DND-41 (cell line): ENCODE measurements at regions not wholly inside any gene's neighbourhood (a gene's known extent, or its start where the extent isn't known, plus 50 kb on each side); places are given as distances from the start of the nearest gene placed in this dataset.

Experiments used
- ATAC-seq: fragments of 200-7000 bp; cut with Tn5 transposase; 3 replicates; pipeline ENCODE4 v1.9.1; 2021; ENCODE audit warnings: low read depth; ENCODE audit not compliant: insufficient read depth
- DNase-seq: peaks from one replicate; pipeline ENCODE4 v3.0.0-alpha.2; 2020
- H2AFZ ChIP-seq: 2 replicates; pipeline ENCODE4 v1.6.0; 2012; ENCODE audit warnings: low read depth, low read length
- H3K27ac ChIP-seq: 2 replicates; pipeline ENCODE4 v1.5.1; 2012; ENCODE audit warnings: low read length, inconsistent platforms
- H3K27me3 ChIP-seq: fragments of 200-600 bp; sonication (generic); 2 replicates; pipeline ENCODE4 v1.6.0; 2012; ENCODE audit warnings: low read length, mild to moderate bottlenecking, inconsistent platforms; ENCODE audit not compliant: insufficient read depth, poor library complexity
- H3K36me3 ChIP-seq: 2 replicates; pipeline ENCODE4 v1.5.1; 2012; ENCODE audit warnings: low read length, inconsistent platforms; ENCODE audit not compliant: insufficient read depth
- H3K4me1 ChIP-seq: 2 replicates; pipeline ENCODE4 v1.5.1; 2012; ENCODE audit warnings: mild to moderate bottlenecking, low read length; ENCODE audit not compliant: insufficient read depth
- H3K4me2 ChIP-seq: 2 replicates; pipeline ENCODE4 v1.6.0; 2012; ENCODE audit warnings: mild to moderate bottlenecking, moderate library complexity, low read length, inconsistent platforms; ENCODE audit not compliant: insufficient read depth
- H3K4me3 ChIP-seq, 2 experiments: fragments of 200-600 bp in 1 of 2; shearing (Covaris generic) in 1 of 2; 2 replicates each; pipeline ENCODE4 v1.5.1; 2012 to 2016; ENCODE audit warnings: inconsistent platforms in 2 of 2, low read length in 2 of 2, mild to moderate bottlenecking in 2 of 2, low read depth in 1 of 2, moderate library complexity in 1 of 2
- H3K79me2 ChIP-seq: 2 replicates; pipeline ENCODE4 v1.6.0; 2012; ENCODE audit warnings: low read length, inconsistent platforms; ENCODE audit not compliant: insufficient read depth
- H3K9ac ChIP-seq: 2 replicates; pipeline ENCODE4 v1.6.0; 2012; ENCODE audit warnings: low read depth, mild to moderate bottlenecking, inconsistent platforms, low read length, moderate library complexity
- H3K9me3 ChIP-seq: 2 replicates; pipeline ENCODE4 v1.5.1; 2012; ENCODE audit warnings: low read length, moderate library complexity, mild to moderate bottlenecking, inconsistent platforms; ENCODE audit not compliant: insufficient read depth, severe bottlenecking
- H4K20me1 ChIP-seq: 2 replicates; pipeline ENCODE4 v1.6.0; 2012; ENCODE audit warnings: low read length; ENCODE audit not compliant: insufficient read depth
- EZH2 ChIP-seq: IDR thresholded peaks from 3 replicates; pipeline ENCODE4 v1.6.1; 2012; ENCODE audit warnings: borderline replicate concordance, low read depth, mild to moderate bottlenecking, moderate library complexity, low read length, inconsistent platforms; ENCODE audit not compliant: severe bottlenecking
- TF ChIP-seq, protein P1 (sequence below): IDR thresholded peaks from 2 replicates; pipeline ENCODE4 v1.5.1; 2012; ENCODE audit warnings: borderline replicate concordance, low read length, moderate library complexity, mild to moderate bottlenecking; ENCODE audit not compliant: poor library complexity, severe bottlenecking; ENCODE audit errors: extremely low read depth

GRCh38 chr12:34402228-34402898, 380.1 kb downstream of the ALG10 start:
- DNase-seq (no peak), ATAC-seq (no peak)
- Histone ChIP-seq H3K27ac (no peak overlapping the region), H3K79me2 (no peaks in the 10 kb centered on the region), H3K9me3 (peaks cover 56% of the 10 kb centered on the region), H3K4me2 (no peak overlapping the region), H3K36me3 (no peaks in the 10 kb centered on the region), H3K4me1 (no peaks in the 10 kb centered on the region), H2AFZ (no peak overlapping the region), H4K20me1 (no peaks in the 10 kb centered on the region), H3K9ac (no peak overlapping the region), H3K4me3 (no peak overlapping the region), H3K27me3 (no peaks in the 10 kb centered on the region)
- TF ChIP-seq, protein P1, sequence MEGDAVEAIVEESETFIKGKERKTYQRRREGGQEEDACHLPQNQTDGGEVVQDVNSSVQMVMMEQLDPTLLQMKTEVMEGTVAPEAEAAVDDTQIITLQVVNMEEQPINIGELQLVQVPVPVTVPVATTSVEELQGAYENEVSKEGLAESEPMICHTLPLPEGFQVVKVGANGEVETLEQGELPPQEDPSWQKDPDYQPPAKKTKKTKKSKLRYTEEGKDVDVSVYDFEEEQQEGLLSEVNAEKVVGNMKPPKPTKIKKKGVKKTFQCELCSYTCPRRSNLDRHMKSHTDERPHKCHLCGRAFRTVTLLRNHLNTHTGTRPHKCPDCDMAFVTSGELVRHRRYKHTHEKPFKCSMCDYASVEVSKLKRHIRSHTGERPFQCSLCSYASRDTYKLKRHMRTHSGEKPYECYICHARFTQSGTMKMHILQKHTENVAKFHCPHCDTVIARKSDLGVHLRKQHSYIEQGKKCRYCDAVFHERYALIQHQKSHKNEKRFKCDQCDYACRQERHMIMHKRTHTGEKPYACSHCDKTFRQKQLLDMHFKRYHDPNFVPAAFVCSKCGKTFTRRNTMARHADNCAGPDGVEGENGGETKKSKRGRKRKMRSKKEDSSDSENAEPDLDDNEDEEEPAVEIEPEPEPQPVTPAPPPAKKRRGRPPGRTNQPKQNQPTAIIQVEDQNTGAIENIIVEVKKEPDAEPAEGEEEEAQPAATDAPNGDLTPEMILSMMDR, result no peak
- no peak for TF ChIP-seq EZH2

DNA sequence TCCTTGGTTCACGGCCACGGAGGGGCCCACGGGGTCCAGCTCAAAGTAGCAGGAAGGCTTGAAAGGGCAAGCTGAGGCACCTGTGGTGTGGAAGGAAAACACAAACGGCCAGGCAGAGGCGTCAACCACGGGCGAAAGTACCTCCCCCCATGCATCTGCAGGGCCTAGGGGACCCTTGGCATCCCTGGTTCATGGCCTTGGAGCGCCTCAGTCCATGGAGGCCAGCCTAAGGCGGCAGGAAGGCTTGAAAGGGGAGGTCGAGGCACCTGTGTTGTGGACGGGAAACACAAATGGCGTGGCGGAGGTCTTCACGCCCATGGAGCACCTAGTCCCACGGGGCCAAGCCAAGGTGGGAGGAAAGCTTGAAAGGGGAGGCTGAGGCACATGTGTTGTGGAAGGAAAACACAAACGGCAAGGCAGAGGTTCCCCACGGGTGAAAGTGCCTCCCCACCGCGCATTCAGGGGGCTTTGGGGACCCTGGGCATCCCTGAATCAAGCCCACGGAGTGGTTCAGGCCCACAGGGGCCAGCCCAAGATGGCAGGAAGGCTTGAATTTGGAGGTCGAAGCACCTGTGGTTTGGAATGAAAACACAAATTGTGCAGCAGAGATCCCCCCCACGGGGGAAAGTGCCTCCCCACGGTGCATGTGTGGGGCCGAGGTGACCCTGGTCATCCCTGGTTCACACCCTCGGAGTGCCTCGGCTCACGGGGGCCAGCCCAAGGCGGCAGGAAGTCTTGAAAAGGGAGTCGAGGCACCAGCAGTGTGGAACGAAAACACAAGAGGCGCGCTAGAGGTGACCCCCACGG, 380.8 kb downstream of the ALG10 start:
- Histone ChIP-seq H4K20me1 (no peaks in the 10 kb centered on the region), H3K4me2 (no peak overlapping the region), H3K4me1 (no peaks in the 10 kb centered on the region), H2AFZ (no peak overlapping the region), H3K79me2 (no peaks in the 10 kb centered on the region), H3K9me3 (peaks cover 53% of the 10 kb centered on the region), H3K36me3 (no peaks in the 10 kb centered on the region), H3K4me3 (no peak overlapping the region), H3K27ac (no peak overlapping the region), H3K27me3 (no peaks in the 10 kb centered on the region), H3K9ac (no peak overlapping the region)
- TF ChIP-seq, protein P1, result no peak
- no peak for TF ChIP-seq EZH2
- ATAC-seq, result no peak
- no peak for DNase-seq

DNA sequence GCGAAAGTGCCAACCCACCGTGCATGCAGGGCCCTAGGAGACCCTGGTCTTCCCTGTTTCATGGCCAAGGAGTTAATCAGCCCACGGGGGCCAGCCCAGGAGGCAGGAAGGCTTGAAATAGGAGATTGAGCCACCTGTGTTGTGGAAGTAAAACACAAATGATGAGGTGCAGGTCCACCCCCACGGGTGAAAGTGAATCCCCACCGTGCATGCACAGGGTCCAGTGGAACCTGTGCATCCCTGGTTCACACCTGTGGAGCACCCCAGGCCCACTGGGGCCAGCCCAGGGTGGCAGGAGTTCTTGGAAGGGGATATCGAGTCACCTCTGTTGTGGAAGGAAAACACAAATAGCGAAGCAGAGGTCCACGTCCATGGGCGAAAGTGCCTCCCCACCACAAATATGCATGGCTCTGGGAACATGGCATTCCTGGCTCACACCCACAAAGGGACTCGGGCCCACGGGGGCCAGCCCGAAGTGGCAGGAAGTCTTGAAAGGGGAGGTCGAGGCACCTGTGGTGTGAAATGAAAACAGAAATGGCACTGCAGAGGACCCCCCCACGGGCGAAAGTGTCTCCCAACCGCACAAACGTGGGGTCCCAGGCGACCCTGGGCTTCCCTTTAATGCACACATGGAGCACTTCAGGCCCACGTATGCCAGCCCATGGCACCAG, 381.5 kb downstream of the ALG10 start:
- no peak for ATAC-seq
- peaks cover 50% of the 10 kb centered on the region for H3K9me3 ChIP-seq
- no peak overlapping the region for H3K9ac ChIP-seq

More for the DNA sequence above, 381.5 kb downstream of the ALG10 start:
- Histone ChIP-seq H3K79me2 (no peaks in the 10 kb centered on the region), H4K20me1 (no peaks in the 10 kb centered on the region), H2AFZ (no peak overlapping the region), H3K27ac (no peak overlapping the region), H3K27me3 (no peaks in the 10 kb centered on the region), H3K4me3 (no peak overlapping the region), H3K4me2 (no peak overlapping the region), H3K4me1 (no peaks in the 10 kb centered on the region), H3K36me3 (no peaks in the 10 kb centered on the region)
- no peak for DNase-seq
- no peak for TF ChIP-seq EZH2
- TF ChIP-seq, protein P1, result no peak
